ENCODE measurements at regions not wholly inside any gene's neighbourhood (a gene's known extent, or its start where the extent isn't known, plus 50 kb on each side); places are given as distances from the start of the nearest gene placed in this dataset.

DNA sequence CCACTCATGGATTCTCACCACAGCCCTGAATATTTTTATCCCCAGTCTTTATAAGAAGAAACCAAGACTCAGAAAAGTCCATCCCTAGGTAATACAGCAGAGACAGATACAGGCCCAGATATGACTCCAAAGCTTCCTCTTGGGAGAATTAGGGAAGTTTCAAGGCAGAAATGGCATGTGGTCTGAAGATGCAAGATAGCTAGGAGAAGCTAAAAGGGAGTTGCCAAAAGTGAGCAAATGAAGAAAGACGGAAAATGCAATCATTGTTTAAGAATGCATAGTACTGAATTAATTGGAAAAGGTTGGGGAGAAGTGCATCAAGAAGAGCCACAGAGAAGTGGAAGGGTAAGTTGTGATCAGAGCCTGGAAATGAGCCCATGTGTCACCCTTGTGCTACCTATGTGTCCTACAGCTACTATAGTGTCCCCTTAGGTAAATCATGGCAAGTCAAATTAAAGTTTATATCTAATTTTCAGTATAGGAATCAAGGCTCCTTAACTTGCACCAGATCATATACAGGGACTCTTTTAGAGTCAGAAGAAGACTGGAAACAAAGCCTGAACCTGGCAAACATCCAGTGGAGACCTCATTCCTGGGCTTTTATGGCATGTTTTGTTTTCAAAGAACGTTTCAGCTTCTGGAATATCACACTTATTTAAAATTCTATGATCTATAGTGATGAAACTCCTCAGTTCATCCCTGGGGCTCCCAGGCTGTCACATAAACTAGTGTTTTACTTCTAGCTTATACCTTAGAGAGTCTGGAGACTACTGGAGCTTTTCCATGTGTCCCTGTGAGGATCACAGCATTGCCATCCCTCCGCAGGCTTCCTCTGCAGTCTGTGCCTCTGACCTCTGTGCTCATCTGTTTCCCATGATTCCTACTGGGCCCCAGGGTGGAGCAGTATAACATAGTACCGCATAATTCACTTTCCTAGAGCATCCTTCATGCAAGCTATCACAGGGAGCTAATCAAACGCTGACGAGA, 189.0 kb upstream of the CDKN3 start:
- H4K20me1 ChIP-seq (ENCODE audit: insufficient read depth): no peaks in the 10 kb centered on the region
- H3K36me3 ChIP-seq (ENCODE audit: low read depth): no peaks in the 10 kb centered on the region
- H3K79me2 ChIP-seq (ENCODE audit: insufficient read depth): no peaks in the 10 kb centered on the region
- TF ChIP-seq EZH2phosphoT487 (IDR thresholded peaks at IDR 0.05; ENCODE audit: insufficient read depth, low read depth): no peak
- no peak for TF ChIP-seq EZH2 (IDR thresholded peaks at IDR 0.05; ENCODE audit: insufficient read depth, poor library complexity, severe bottlenecking)
- in situ Hi-C loops (cut with MboI): no loop called here
- H3K4me2 ChIP-seq (ENCODE audit: unreplicated experiment): peak overlapping the region; percentile 19
- DNase-seq: peak; percentile 67
- no peak overlapping the region for H2AFZ ChIP-seq
- 81 to 83% methylated on average over 6 of the region's 6 CpGs for WGBS, 2 experiments (ENCODE audit: low coverage in 1 of 2, low lambda C conversion rate in 2 of 2, missing lambda C conversion rate in 2 of 2)
- peaks cover 64% of the 10 kb centered on the region for H3K4me1 ChIP-seq (ENCODE audit: insufficient read depth)
- peak overlapping the region; percentile 66 for H3K27ac ChIP-seq
- no peak overlapping the region for H3K9ac ChIP-seq
- no peaks in the 10 kb centered on the region for H3K9me3 ChIP-seq (ENCODE audit: low read depth)
- no peaks in the 10 kb centered on the region for H3K27me3 ChIP-seq (replicated peaks; ENCODE audit: insufficient read depth)
- no peak overlapping the region for H3K4me3 ChIP-seq
- no peaks in the 10 kb centered on the region for H3K9me2 ChIP-seq (ENCODE audit: insufficient read depth)
- H3F3A ChIP-seq (ENCODE audit: insufficient read depth): peaks cover 60% of the 10 kb centered on the region

DNA sequence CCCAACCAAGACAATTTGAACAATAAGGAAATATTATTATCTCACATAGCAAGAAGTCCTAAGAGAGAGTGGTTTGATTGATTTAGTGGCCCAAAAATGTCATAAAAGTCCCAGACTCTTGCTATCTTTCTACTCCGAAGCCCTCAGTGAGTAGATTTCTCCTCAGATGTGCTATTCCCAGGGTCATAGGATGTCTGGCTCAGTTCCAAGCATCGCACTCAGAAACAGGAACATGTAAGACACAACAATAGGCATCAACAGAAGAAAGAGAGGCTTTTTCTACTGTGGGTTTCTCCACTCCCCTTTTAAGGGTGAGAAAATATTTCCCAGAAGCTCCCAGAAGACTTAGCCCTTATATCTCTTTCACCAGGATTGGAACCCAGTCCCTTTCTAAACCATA, 188.1 kb upstream of the CDKN3 start:
- no peak for DNase-seq
- Histone ChIP-seq H3K9me3 (ENCODE audit: low read depth) (no peaks in the 10 kb centered on the region), H3K27me3 (replicated peaks; ENCODE audit: insufficient read depth) (no peaks in the 10 kb centered on the region), H3K4me3 (no peak overlapping the region), H3K36me3 (ENCODE audit: low read depth) (no peaks in the 10 kb centered on the region), H3K27ac (peak overlapping the region; percentile 97; the same call in 1 of the 2 replicates), H4K20me1 (ENCODE audit: insufficient read depth) (no peaks in the 10 kb centered on the region), H3K9ac (no peak overlapping the region), H3K4me2 (ENCODE audit: unreplicated experiment) (no peak overlapping the region), H3K9me2 (ENCODE audit: insufficient read depth) (no peaks in the 10 kb centered on the region), H3K4me1 (ENCODE audit: insufficient read depth) (peaks cover 73% of the 10 kb centered on the region), H3K79me2 (ENCODE audit: insufficient read depth) (no peaks in the 10 kb centered on the region), H2AFZ (no peak overlapping the region), H3F3A (ENCODE audit: insufficient read depth) (peaks cover 60% of the 10 kb centered on the region)
- 83 to 89% methylated on average over 2 of the region's 2 CpGs for WGBS, 2 experiments (ENCODE audit: low coverage in 1 of 2, low lambda C conversion rate in 2 of 2, missing lambda C conversion rate in 2 of 2)
- in situ Hi-C loops (cut with MboI): no loop called here
- no peak for TF ChIP-seq EZH2phosphoT487 (IDR thresholded peaks at IDR 0.05; ENCODE audit: insufficient read depth, low read depth)

DNA sequence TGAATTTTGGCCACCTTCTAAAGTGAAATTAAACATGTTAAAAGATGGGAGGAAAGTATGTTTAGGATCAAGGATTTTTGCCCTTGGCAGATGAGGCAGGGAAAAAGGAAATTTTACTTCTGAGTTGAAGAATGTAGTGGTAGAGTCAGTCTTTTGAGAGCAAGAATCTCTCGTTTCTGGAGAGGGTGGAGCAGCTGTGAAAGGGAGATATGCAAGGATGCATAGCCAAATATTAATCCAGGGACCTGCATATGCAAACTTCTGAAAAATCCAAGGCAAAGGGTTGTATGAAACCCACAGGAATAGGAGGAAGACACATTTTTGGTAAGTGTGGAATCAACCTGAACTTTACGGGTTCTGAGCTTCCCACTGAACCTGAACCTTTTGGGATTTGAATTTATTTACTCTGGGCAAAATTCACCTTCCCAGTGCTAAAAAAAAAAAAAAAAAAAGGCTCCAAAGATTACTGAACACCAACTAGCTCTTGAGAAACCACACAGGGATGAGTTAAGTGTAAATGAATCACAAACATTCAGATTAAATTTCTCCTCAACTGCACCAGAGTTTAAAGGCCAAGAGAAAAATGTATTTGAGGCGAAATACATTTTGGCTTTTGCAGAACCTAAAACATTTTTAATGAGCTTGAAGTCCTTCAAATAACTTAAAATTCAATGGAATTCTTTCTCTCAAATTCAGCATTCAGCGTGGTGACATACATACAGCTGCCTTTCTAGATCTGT, 187.1 kb upstream of the CDKN3 start:
- in situ Hi-C loops (cut with MboI): no loop called here
- no peaks in the 10 kb centered on the region for H3K79me2 ChIP-seq (ENCODE audit: insufficient read depth)
- H4K20me1 ChIP-seq (ENCODE audit: insufficient read depth): no peaks in the 10 kb centered on the region
- peak; percentile 75 for DNase-seq
- H3K27ac ChIP-seq: peak overlapping the region; percentile 97
- 51 to 52% methylated on average over 4 of the region's 4 CpGs for WGBS, 2 experiments (ENCODE audit: low coverage in 1 of 2, low lambda C conversion rate in 2 of 2, missing lambda C conversion rate in 2 of 2)
- peaks cover 75% of the 10 kb centered on the region for H3K4me1 ChIP-seq (ENCODE audit: insufficient read depth)
- H3K27me3 ChIP-seq (replicated peaks; ENCODE audit: insufficient read depth): no peaks in the 10 kb centered on the region
- no peak overlapping the region for H2AFZ ChIP-seq
- H3K9ac ChIP-seq: no peak overlapping the region
- H3K9me3 ChIP-seq (ENCODE audit: low read depth): no peaks in the 10 kb centered on the region
- no peaks in the 10 kb centered on the region for H3K36me3 ChIP-seq (ENCODE audit: low read depth)
- H3F3A ChIP-seq (ENCODE audit: insufficient read depth): peaks cover 60% of the 10 kb centered on the region
- H3K9me2 ChIP-seq (ENCODE audit: insufficient read depth): no peaks in the 10 kb centered on the region
- H3K4me3 ChIP-seq: 0 out of 2 replicates have a peak overlapping the region, but pooled peaks have one; percentile 14
- TF ChIP-seq EZH2phosphoT487 (IDR thresholded peaks at IDR 0.05; ENCODE audit: insufficient read depth, low read depth) (no peak), EZH2 (IDR thresholded peaks at IDR 0.05; ENCODE audit: insufficient read depth, poor library complexity, severe bottlenecking) (no peak)
- H3K4me2 ChIP-seq (ENCODE audit: unreplicated experiment): peak overlapping the region; percentile 77

DNA sequence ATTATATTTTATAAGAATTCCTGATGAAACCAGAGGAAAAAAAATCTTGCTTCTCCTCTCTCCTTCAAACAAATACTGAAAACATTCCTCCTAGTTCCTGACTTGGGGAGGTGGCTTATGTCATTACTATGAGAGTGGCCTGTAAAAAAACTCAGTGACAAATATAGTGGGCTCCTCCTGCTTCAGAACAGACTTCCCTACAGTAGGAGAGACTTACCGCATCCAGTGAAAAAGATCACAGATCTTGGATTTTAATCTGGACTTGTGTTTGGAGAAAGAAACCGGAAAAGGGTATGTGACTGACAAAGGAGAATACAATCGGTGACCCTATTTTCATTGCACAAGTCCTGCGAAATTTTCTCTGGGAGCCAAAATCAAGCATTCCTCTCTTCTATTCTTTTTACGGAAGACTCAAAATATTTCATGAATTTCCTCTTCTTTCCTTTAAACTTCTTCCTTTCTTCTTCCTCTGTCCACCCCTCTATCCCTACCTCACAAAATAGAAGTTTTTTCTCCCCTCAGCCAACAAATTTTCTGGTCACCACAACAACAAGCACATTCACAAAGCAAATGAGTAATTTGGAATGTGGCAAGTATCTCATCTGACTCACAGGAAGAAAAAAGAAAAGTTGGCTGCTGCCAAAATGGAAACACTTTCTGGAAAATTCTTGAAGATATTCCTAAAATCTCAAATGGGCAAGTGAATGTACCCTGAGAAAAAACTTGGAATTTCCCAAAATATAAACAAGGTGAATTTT, 185.1 kb upstream of the CDKN3 start:
- no peaks in the 10 kb centered on the region for H3K36me3 ChIP-seq (ENCODE audit: low read depth)
- DNase-seq: peak; percentile 93
- H3K4me1 ChIP-seq (ENCODE audit: insufficient read depth): peaks cover 69% of the 10 kb centered on the region
- H3K9me3 ChIP-seq (ENCODE audit: low read depth): no peaks in the 10 kb centered on the region
- no peaks in the 10 kb centered on the region for H3K9me2 ChIP-seq (ENCODE audit: insufficient read depth)
- H4K20me1 ChIP-seq (ENCODE audit: insufficient read depth): no peaks in the 10 kb centered on the region
- peak overlapping the region; percentile 52 for H2AFZ ChIP-seq
- WGBS, 2 experiments (ENCODE audit: low coverage in 1 of 2, low lambda C conversion rate in 2 of 2, missing lambda C conversion rate in 2 of 2): 4 to 6% methylated on average over 5 of the region's 5 CpGs
- H3K27ac ChIP-seq: peak overlapping the region; percentile 97
- H3K4me3 ChIP-seq: peak overlapping the region; percentile 56
- H3K9ac ChIP-seq: peak overlapping the region; percentile 80
- no peaks in the 10 kb centered on the region for H3K27me3 ChIP-seq (replicated peaks; ENCODE audit: insufficient read depth)
- H3K79me2 ChIP-seq (ENCODE audit: insufficient read depth): no peaks in the 10 kb centered on the region
- TF ChIP-seq EZH2 (IDR thresholded peaks at IDR 0.05; ENCODE audit: insufficient read depth, poor library complexity, severe bottlenecking) (no peak), EZH2phosphoT487 (IDR thresholded peaks at IDR 0.05; ENCODE audit: insufficient read depth, low read depth) (no peak)
- peak overlapping the region; percentile 77 for H3K4me2 ChIP-seq (ENCODE audit: unreplicated experiment)
- in situ Hi-C loops (cut with MboI): no loop called here
- H3F3A ChIP-seq (ENCODE audit: insufficient read depth): peaks cover 55% of the 10 kb centered on the region

Data from GM23248 (cell line).